ENCODE measurements at regions not wholly inside any gene's neighbourhood (a gene's known extent, or its start where the extent isn't known, plus 50 kb on each side); places are given as distances from the start of the nearest gene placed in this dataset.
"Not testable (repeated sequence)": the region's sequence is repeated elsewhere in the genome, so short reads cannot be mapped to it uniquely, and the experiment has no call there.

DNA sequence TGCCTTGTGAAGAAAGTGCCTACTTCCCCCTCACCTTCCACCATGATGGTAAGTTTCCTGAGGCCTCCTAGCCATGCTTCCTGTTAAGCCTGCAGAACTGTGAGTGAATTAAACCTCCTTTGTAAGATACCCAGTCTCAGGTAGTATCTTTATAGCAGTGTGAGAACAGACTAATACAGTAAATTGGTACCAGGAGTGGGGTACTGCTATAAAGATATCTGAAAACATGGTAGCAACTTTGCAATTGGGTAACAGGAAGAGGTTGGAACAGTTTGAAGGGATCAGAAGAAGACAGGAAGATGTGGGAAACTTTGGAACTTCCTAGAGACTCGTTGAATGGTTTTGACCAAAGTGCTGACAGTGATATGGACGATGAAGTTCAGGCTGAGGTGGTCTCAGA lies 550.3 kb upstream of the ADAMTS5 start:
- not testable (repeated sequence) for DNase-seq (ENCODE audit: low read depth in 2 of 2)

DNA sequence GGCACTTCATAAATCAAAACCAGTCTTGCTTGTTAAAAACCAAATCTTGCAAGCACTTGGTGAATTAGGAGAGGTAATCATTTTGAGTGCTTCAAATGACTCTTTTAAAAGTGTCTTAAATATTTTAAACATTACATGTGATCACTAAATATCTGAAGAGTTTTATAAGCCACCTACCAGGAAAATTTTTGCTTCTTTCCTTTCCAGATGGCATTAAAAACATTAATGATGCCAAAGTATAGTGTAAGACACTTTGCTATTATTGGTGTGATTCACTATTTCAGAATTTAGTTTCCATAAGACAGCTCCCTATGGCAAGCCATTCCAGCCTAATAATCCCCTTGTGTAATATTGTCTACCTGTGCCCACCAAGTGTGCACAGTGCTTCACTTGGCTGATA lies 548.8 kb upstream of the ADAMTS5 start:
- DNase-seq (ENCODE audit: low read depth in 2 of 2): no peak

DNA sequence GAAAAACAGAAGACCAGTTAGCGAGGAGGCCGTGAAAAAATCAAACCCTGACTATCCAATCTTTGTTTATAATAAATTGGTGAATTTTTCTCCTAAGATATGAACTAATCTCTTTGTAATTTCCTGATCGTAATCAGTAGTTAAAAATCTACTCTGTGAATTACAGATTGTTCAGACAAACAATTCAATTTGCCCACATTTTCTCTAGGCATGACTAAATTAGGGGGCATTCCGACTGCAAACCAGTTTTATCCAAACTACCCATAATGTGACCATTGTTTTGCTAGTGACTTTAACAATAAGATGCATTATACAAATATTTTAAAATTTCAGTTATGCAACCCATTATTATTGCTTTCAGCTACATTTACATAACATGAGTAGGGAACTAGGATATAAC lies 546.9 kb upstream of the ADAMTS5 start:
- no peak for DNase-seq (ENCODE audit: low read depth in 2 of 2)

DNA sequence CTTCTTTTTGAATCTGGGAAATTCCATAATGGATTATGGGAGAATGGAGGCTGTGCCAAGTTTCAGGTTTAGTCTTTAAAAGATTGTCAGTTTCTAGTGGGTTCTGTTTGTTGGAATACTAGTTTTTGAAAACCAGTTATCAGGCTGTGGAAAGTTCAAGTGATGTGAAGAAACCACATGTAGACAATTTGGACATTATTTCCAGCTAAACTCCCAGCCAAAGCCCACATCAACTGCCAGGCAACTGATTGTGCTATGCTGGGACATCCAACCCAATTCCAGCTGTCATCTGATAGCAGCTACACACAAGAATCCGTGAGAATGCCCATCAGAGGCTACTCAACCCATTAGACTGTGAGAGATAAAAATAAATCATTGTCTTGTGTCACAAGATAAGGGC lies 546.1 kb upstream of the ADAMTS5 start:
- DNase-seq (ENCODE audit: low read depth in 2 of 2): no peak

DNA sequence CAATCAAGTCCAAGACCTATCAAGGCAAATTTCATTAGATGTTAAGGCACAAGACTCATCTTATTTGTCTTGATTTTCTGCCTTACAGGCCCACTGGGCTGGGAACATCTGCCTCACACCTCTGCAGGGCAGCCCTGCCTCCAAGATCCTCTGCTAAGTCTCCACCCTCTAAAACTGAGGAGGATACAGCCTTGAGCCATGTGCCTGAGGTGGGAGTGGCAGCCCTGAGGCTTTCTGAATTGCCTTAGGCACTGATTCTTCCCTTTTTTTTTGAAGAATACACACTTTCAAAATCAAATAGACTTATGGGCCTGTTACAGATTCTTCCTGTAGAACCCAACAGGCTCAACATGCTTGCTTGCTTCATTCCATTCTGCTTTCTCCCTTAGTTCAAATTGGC lies 544.3 kb upstream of the ADAMTS5 start:
- no peak for DNase-seq (ENCODE audit: low read depth in 2 of 2)

DNA sequence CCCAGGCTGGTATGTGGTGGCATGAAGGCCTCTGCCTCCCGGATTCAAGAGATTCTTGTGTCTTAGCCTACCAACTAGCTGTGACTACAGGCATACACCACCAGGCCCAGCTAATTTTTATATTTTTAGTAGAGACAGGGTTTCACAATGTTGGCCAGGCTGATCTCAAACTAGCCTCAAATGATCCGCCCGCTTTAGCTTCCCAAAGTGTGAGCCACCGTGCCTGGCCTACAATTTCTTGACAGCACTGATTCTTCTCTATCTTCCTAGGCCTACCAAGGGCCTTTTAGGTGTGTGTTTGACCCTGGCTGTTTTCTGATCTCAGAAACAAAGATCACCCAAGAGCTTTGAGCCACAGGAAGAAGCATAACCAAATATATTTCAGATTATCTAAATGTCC lies 540.8 kb upstream of the ADAMTS5 start:
- no peak for DNase-seq (ENCODE audit: low read depth in 2 of 2)

DNA sequence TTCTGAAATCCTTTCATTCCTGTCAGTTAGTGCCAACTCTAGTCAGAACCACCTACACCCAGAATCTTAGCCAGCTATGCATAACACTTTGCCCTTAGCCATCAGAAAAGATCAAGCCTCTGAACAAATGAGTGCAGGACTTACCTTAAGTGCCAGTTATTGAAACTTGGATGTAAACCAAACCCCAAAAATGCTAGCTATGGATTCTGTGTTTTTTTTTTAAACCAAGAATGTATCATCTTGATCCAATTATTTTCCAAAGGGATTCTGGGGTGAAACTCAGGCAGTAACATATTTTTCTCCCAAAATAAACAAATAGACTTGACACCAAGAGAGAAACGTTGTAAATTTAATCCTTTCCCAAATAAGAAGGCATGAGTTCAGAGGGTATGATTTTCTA lies 538.6 kb upstream of the ADAMTS5 start:
- no peak for DNase-seq (ENCODE audit: low read depth in 2 of 2)

DNA sequence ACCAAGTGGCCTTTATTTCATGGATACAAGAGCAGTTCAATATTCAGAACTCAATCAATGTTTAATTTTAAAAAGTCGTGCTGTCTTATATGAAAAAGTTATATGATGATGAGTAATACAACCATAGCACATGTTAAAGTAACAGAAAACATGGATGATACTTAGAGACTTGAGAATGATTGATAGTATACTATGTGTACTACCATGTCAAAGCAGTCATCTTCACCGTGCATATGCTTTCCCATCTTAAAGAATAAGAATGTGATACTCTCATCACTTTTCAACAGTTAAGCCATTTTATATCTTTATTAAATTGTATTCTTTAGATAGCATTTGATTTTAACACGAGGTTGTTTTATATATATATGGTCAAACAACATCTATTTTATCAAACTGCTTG lies 535.9 kb upstream of the ADAMTS5 start:
- no peak for DNase-seq (ENCODE audit: low read depth in 2 of 2)

DNA sequence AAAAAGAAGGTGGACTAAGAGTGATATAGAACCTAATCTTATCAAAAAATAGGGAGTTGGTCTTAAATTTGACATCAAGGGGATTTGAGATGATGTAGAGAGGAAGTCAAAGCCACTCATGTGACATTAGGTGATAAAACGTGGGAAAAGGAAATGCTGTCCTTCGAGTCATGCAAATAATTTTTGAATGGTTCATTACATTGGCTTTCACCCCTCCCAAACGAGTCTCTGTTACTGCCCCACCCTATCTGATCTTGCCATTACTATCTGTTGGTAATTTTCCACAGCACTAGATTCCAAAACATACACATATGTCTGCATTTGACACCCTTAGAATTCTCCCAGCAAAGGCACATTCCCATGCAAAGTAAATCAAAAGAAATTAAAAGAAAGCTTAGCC lies 531.1 kb upstream of the ADAMTS5 start:
- no peak for DNase-seq (ENCODE audit: low read depth in 2 of 2)

DNA sequence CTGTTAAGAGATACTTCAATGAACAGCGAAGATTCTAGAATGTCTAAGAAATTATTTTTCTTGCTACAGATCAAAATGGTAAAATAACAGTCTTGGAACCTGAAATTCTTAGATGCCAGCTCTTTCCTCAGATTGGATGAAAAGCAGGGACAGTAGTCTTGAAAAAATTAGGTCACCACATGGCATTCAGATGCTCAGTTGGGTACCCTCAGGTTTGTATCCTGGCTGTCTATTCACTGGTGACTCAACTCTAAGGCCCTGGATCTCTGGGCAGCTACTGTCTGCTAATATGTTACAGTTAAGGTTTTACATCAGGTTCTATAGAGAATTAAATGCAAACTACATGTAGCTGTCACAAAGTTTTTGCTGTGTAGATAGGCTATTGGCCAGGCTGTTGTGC lies 528.9 kb upstream of the ADAMTS5 start:
- no peak for DNase-seq (ENCODE audit: low read depth in 2 of 2)

DNA sequence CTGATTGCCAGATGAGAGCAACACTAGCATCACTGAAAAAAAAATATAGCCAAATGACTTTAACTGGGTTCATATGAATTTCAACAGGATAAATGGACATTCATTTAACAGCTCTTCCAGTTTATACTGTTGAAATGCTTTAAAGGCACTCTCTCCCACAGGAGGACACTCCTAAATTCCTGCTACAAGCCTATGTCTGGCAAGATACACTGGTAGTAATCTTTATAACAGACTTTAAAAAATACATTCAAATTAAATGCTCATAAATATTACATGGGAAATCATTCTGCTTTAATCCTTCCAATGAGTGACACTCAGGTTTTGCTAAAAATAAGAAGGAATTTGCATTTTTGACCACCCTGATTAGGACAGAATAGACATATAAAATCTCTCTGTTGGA lies 526.7 kb upstream of the ADAMTS5 start:
- DNase-seq (ENCODE audit: low read depth in 2 of 2): no peak

DNA sequence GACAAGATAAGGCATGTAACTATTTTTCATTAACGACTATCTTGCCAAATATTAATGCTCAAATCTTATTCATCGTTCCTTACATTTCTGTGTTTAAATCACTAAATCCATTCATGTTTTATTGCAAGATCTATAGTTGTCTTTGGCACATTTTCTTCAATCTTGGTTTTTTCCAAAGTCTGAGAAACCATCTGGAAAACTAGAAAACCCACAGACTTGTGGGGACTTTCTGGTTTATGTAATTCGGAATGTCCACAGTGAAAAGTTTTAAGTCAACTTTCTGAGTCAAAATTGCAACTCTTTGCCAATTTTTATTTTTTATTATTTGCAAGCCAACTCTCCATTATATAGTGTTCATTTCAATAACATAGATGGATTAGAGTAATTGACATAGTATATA lies 520.8 kb upstream of the ADAMTS5 start:
- no peak for DNase-seq (ENCODE audit: low read depth in 2 of 2)

DNA sequence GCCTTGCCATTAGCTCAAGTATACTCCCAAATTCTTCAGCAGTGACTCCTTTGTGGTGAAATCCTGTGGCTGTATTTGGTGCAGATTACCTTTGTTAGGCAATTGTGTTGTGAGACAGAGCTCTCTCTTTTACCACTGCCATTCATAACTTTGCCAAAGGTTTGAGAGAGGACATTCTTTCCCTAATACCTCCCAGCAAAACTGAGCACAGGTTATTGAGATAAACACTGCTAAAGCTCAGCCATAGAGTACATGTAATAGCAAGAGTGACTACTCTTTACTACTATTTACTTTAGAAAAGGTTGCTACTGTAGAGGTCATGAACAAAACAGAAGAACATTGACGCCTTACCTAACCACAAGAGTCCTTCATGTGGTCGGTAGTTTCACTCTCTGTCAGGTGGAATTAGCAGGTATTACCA lies 514.0 kb upstream of the ADAMTS5 start:
- DNase-seq (ENCODE audit: low read depth in 2 of 2): no peak

DNA sequence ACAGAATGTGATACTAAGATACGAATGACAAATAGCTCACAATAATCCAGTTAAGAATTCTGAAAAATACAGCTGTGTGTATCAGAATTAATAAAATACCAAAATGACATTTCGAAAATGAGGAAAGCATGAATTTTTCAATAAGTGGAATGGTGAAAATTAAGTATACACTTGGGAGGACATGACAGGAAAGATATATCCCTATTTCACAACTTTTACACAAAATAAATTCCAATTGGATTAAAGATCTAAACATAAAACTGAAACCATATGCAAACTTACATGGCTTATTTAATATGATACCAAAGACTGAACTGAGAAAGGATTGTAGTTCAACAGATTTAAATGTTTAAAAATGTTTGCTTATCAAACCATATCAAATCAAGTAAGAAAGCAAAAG lies 510.4 kb upstream of the ADAMTS5 start:
- DNase-seq (ENCODE audit: low read depth in 2 of 2): no peak

DNA sequence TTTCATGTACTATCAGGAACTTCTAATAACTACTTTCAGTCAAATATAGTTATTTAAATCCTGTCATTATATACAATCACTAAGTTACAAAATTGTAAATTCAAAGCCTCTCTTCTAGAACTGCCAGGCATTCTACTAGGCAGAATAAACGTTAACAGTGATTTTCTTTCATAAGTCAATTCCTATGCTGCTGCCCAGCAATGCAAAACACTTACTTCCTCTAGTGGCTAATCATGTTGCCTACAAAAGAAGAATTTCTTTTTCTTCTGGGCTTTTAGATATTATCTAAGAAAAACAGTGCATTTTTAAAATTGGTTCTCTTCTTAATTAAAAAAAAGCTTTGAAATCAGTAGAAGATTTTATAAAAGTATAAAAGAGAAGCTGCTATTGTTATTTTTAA lies 509.8 kb upstream of the ADAMTS5 start:
- DNase-seq (ENCODE audit: low read depth in 2 of 2): no peak

DNA sequence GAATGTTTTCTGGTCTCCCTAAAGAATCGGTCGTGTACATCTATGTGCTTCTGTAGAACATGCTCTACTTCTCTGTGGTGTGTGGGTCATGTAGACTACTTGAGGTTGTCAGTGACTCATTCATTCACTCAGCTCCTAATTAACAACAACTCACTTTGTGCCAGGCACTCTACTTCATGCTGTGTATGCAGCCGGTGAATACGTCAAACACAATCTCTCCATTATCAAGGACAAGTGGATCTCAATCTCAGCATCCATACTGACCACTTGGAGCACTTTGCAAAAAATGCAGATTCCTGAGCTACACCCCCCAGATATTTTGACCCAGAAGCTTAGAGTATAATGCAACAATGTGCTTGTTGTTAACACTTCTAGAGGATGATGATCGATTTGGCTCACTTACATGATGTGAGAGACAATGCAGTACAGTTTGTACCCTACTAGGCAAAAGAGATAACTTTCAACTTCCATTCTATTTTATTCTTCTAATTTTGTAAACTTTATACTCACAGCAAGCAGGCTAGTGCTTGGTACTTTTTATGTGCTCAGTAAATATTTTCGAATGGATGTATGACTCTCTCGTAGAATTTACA lies 508.6 kb upstream of the ADAMTS5 start:
- no peak for DNase-seq (ENCODE audit: low read depth in 2 of 2)

DNA sequence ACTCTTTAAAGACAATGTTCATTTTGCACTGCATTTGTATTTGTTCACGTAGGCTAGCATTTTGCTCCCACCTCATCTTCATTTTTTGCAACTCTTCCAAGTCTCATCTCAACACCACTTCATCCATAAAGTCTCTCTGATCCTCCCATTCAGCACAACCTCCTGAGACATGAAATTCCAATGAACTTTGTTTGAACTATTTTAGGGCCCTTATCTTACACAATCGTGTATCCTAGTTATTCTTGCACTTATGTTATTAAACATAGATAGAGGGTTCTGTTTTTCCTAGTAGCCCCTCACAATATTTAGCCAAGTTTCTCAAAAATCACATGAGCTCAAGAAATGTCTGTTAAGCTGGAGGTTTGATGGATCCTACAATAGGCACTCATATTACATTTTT lies 500.5 kb upstream of the ADAMTS5 start:
- DNase-seq (ENCODE audit: low read depth in 2 of 2): no peak

DNA sequence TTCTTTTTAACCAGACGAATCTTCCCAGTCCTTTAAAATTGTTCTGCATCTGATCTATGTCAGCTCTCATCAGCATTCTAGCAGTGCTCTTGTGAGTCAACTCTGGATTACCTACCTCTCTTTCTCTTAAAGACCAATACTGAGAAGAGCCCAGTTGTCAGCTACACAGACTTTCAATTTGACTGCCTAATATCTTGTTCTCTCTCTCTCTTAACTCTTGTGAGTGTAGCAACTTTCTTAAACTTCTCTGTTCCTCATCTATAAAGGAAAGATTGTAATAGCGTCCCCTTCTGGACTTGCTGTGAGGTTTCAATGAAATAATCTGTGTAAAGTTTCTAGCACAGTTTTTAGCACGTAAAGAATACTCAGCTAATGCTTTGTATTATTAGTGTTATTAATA lies 499.3 kb upstream of the ADAMTS5 start:
- DNase-seq (ENCODE audit: low read depth in 2 of 2): no peak

DNA sequence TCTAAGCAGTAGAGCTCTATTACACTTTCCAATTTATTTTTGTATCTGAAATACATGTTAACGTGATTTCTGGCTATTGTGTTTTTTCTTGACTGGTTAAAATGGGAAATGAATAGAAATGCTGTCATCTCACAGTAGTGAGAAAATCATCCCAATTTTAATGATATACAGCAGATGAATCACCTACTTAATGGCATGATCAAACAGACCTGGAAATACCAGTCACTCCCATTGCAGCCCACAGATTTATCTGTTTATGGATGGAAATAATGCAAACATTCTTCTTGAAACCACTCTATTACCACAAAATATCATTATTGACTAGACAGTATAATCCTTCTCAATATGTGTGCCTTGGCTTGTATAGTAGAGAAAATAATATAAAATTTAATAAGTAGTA lies 497.8 kb upstream of the ADAMTS5 start:
- no peak for DNase-seq (ENCODE audit: low read depth in 2 of 2)

DNA sequence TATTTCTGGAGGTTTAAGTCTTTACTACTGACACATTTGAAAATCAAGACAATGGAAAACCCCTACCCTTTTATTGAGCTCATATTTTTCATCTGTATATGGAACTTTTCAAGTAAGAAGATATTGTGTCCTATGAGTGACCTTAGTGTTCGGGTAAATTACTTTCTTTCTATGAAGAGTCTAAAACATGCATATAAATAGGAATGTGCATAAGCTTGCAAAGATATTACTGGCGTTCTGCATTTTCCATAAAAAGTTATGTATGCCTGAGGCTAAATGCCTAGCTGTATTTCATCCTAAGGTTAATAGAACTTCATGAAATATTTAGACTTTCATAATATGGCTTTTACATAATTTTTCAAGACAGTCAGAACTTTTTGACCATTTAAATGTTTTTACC lies 495.8 kb upstream of the ADAMTS5 start:
- no peak for DNase-seq (ENCODE audit: low read depth in 2 of 2)

DNA sequence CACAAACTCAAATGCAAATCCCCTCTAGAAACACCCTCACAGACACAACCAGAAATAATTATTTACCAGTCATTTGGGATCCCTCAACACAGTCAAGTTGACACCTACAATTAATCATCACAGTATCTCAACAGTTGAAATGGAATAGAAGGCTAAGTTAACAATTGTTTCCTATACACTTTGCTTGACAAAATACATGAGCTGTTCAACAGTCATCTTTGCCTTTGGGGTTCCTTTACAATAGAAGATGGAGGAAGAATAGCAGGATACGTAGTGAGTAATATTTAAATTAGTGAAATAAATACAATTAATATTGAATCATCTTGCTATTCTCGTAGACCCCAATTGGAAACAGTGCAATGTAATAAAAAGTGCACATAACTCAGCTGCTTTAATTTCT lies 487.3 kb upstream of the ADAMTS5 start:
- no peak for DNase-seq (ENCODE audit: low read depth in 2 of 2)

DNA sequence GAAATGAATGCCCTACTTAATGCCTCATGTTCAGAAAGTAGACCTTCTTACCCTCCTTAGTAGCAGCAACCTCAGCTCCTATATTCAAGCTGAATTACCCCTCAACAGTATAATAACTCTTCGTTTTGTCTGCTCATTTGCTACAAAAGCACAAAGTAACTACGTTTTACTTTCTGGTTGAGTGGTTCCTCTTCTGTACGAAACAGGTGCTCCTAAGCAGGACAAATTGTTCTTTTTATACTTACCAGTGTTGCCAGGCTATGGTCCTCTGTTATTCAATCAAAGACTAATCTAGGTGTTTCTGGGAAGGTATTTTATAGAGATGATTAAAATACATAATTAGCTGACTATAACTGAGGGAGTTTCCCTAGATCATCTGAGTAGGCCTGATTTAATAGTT lies 484.2 kb upstream of the ADAMTS5 start:
- no peak for DNase-seq (ENCODE audit: low read depth in 2 of 2)

DNA sequence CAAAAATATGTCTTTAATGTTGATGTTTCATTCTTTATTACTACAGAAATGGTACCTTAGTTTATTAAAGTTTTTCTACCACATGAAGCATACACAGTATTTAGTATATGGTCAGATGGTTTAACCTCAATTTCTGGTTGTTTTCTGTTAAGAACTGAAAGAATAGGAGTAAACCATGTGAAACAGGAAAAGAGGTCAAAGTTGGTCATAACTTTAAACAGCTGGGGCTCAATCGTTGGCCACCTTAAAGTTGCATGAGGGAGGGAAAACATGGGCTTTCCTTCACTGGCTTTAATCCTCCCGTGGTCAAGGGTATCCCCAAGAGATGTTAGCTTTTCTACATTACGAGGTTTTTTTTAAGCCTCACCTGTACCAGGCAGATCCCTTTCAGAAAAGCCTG lies 483.3 kb upstream of the ADAMTS5 start:
- DNase-seq (ENCODE audit: low read depth in 2 of 2): no peak

DNA sequence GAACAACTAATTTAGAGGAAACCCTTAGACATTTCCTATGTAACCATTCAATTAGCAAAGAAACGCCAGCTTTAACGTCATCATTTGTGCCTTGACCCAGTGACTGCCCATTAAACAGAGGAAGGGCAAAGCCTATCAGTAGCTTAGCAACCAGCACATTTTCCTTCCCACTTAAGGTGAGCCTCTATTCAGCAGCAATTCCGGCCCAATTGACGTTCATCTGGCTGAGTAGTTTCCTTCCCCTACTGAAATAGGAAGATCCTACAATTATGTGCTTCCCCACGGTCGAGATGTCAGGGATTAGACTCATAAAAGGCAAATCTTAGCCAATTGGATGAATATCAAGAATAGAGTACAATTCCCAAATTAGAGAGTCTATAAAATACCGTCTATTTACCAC lies 482.1 kb upstream of the ADAMTS5 start:
- DNase-seq (ENCODE audit: low read depth in 2 of 2): no peak

DNA sequence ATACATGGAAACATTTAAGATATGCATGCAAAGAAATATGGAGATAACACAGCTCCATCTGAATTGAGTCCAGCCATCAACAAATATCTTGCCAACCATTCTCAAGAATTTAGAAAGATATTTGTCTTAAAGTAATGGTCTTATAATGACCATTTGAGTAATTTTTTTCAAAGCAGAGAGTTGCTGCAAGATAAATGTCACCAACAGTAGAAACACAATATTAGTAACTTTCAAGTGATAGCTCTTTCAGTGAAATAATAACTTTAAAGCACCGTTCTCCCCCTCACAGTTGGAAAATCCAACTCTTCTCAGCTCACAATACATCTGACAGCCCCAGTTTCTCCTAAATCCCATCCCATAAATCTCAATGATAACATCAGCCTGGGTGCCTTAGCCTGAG lies 481.0 kb upstream of the ADAMTS5 start:
- no peak for DNase-seq (ENCODE audit: low read depth in 2 of 2)

Data from stimulated activated CD4-positive, alpha-beta T cell treated with anti-CD3 and anti-CD28 coated beads, Interleukin-1b, Interleukin-23, amount 100 ng/mL, for 1 hour (primary cell).